ENCODE measurements at regions not wholly inside any gene's neighbourhood (a gene's known extent, or its start where the extent isn't known, plus 50 kb on each side); places are given as distances from the start of the nearest gene placed in this dataset.

DNA sequence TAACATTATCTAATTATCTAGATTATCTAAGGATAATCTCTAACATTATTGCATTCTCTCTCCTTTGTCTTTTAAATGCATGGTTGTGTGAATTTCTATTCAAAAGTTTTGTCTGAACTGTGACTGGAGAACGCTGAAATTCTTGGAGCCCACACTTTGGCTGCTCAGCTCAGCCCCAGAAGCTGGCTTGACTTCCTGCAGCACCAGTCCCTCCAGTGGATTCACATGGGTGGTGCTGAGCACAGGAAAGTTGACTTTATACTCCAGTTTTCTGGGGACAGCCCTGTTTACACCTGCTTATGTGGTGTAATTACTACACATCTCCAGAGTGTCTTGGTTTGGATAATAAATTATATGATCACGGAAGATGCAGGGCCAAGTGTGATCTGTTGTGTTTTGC is 255.1 kb upstream of the NOX3 start:
- TF ChIP-seq, protein P1, sequence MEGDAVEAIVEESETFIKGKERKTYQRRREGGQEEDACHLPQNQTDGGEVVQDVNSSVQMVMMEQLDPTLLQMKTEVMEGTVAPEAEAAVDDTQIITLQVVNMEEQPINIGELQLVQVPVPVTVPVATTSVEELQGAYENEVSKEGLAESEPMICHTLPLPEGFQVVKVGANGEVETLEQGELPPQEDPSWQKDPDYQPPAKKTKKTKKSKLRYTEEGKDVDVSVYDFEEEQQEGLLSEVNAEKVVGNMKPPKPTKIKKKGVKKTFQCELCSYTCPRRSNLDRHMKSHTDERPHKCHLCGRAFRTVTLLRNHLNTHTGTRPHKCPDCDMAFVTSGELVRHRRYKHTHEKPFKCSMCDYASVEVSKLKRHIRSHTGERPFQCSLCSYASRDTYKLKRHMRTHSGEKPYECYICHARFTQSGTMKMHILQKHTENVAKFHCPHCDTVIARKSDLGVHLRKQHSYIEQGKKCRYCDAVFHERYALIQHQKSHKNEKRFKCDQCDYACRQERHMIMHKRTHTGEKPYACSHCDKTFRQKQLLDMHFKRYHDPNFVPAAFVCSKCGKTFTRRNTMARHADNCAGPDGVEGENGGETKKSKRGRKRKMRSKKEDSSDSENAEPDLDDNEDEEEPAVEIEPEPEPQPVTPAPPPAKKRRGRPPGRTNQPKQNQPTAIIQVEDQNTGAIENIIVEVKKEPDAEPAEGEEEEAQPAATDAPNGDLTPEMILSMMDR (IDR thresholded peaks at IDR 0.05): no peak
- no peak for TF ChIP-seq POLR2A (IDR thresholded peaks at IDR 0.05)
